GM21619 (cell line): ENCODE measurements at regions not wholly inside any gene's neighbourhood (a gene's known extent, or its start where the extent isn't known, plus 50 kb on each side); places are given as distances from the start of the nearest gene placed in this dataset.
"Not testable (repeated sequence)": the region's sequence is repeated elsewhere in the genome, so short reads cannot be mapped to it uniquely, and the experiment has no call there.

Source experiments
- ATAC-seq: cut with Tn5 transposase; IDR thresholded peaks from one replicate; pipeline ENCODE4 v1.9.1; 2021; ENCODE audit not compliant: unreplicated experiment

DNA sequence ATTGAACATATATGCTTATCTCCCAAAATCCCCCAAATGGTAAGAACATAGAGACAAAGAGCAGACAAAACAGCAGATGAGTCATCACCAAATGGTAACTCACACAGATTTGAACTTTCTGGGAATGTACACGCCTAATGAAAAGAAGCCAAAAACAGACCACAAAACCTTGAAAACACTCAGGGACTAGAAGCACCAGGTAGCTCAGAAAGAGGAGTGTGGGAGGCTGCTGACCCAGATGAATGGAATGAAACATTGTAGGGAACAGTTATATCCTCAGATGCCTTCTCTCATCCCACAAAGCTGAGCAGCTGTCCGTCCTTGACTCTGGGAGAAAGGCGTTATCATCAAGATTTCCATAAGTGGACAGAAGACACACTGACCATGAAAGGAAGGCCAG, 307.0 kb upstream of the USP25 start:
- ATAC-seq: no peak

DNA sequence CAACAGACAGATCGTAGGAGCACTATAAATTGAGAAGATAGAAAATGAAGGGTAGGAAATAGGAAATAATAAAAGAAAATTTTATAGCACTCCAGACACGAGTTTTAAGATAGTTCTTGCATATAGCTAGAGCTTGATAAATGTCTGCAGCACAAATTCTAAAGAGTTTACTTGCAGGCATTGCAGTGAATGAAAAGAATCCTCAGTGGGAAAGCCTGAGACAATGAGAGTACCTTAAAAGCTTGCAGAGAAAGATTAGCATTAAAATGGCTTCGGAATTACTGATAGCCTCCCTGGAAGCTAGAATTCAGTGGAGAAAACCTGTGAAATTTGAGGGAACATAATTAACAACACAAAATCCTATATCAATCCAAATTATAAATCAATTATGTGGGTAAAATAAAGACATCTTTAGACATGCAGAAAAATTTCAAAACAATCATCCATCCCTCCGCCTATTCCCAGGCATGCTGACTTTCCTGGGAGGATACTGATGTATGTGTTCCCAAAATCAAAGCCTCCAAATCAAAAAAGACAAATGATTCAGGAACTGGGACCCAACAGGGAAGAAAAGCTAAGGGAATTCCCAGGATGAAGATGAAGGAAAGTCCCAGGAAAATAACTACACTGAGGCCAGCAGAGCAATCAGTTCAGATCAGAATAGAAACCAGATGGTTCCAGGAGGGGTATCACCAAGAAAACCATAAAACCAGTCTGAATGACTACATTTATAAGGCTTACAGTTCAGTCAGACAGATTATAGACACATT, 305.9 kb upstream of the USP25 start:
- ATAC-seq: no peak

DNA sequence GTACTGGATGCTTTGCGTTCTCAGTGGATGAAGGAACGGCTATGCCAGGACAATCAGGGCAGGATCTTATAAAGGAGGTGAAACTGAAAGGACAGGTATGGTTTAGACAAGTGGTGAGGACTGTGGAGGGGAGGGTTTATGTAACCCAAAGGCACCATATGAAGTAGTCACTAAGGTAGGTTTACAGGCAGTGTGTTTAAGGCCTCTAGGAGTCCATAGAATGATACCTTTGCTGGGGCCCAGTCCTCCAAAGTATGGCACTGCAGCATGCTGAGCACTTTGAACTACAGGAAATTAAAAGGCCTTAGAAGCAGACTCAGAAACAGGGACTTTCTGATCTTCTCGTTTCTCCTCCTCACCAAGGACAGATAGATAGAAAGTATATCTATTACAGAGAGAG, 304.7 kb upstream of the USP25 start:
- no peak for ATAC-seq

DNA sequence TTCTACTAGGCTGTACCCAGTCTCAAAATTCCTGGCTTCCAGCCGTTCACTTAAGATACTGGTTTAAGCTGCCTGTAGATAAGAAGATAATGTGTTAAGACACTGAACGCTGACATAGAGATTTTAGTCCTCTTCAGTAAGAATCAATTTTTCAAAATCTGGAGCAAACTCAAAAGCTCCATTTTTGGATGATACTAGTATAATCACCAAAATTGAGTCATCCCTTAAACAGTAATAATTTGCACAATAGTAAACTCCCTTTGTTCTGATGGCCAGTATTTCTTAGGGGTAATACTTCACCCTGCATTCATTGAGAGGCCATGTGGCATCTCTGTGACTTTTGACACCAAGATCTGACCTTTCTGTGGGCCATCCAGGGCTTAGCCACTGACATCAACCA, 299.8 kb upstream of the USP25 start:
- ATAC-seq: no peak

DNA sequence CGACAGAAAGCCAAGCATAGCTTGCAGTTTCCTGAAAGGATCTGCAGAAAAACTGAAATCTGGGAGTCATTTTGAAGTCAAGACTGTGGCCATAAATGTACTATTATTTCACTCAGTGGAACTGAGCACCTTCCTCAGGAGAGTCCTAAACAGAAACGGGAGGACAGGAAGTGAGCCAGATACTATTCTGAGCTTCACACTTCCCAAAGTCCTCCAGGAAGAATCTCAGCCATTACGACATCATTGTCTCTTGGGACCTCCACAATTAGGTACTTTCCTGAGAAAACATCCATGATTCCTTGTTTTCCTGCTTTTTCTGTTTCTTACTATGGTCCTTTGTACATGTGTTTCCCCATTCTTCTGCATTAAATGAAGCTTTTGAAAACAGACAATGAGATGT, 299.2 kb upstream of the USP25 start:
- no peak for ATAC-seq

DNA sequence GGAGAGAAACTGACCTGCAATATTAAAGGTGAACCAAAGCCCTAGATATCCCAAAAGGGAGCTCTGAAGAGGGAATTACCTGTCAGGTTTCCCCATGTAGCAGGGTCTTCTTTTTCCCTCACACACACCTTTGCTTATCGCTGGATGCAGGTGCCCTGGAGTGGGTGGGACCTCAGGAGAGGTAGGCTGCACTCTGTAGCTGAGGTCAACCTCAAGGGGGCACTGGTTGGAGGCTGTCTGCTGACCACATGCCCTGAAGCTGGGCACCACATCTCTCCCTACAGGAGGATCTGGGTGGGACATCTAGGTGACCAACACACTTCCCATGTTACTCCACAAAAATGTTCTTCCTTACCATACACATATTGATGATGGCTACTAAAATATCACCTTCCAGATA, 298.7 kb upstream of the USP25 start:
- ATAC-seq: no peak

DNA sequence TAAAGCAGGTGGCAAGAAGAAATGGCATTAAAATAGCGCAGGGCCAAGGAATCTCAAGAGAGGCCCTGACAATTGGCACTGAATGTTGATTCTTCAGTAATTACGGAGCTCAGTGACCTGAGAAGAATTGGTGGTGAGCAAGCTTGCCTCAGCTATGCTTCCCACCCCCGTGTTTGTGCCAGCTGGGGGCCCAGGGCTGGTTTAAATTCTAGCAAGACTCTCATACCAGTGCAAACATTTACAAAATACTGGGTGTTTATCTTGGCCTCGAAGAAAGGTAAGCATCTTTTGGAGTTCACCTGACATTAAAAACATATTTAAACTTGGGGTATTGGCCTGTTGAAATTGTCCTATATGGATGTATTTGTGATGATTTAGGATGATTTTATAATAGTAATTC, 296.7 kb upstream of the USP25 start:
- ATAC-seq: no peak

DNA sequence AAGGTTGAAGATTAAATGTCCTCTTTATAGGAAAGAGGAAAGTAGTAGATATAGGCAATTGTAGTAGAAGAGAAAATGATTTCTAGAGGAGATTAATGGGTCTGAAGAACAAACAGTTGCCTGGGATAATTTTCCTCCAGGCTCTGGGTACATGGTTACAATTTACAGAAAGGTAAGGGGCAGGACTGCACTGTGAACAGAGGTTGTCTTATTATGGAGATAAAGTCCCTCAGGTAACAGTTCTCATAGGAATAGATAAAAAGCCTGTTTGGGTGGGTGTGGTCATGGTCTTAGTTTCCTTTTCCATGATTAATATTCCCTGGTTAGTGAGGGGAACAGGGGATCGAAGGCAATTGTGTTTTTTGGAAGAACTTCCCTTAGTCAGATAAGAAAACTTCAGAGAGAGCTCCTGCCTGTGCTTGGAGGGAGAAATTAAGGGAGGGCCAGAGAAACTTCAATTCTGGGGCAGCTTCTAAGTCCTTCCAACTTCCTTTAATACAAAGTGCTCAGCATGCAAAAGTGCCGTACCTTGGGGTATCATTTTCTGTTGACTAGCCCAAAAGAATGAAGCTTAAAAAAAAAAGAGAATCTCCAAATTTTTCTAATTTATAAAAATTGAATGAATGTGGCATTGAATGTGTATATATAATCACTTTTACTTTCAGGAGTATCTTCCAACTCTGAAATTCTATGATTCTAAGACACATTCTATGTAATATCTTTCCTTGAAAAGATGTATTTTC, 295.4 kb upstream of the USP25 start:
- no peak for ATAC-seq

DNA sequence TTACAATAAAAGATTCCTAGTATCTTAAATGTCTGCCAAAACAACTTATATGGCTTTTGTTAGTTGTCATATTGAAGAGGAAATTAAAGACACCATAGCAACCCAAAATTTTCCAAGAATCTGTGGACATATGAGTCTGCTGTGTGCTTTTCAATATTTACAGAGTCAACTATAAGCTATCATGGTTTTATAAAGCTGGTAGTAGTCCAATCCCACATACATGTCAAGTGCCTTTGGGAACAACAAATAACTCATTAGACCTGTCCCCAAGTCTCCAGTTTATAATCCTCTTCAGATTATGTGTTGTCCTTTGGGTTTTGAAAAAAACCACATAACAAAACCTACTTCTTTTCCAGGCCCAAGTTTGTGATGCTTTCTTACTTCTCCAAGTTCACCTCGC, 293.8 kb upstream of the USP25 start:
- ATAC-seq: no peak

DNA sequence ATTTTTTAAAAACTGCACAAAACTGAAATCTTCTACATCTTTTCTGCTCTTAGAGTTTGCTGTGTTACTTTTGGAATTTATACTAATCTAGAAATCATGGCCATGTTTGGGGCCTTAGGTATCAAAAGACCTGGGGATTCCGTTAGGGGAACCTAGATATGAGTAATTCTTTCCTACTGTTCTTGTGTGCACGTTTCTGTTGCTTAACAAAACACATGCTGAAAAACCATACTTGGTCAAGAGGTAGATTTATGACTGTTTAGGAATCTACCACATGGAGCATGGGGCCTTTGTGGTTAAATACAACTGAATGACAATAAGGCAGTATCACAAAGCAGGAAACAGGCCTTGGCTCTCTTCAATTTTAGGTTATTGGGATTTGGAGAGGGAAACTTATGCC, 291.9 kb upstream of the USP25 start:
- peak; percentile 86 for ATAC-seq

DNA sequence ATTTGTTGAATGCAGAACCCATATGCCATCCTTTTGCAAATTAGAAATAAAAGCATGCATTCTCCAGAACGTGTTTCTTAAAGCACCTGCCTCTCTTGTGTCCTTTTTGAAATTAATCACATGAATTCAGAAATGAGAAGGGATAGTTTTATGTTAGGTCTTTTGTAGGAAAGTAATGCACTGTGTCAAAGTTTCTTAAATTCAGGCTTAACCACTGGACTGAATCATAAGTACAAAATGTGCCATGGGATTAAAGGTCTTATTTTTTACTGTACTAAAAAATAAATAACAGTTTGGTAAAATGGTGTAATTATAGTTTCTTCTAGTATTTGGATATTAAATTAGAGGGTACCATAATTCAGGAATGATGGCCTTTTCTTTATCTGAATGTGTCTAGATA, 290.1 kb upstream of the USP25 start:
- no peak for ATAC-seq

DNA sequence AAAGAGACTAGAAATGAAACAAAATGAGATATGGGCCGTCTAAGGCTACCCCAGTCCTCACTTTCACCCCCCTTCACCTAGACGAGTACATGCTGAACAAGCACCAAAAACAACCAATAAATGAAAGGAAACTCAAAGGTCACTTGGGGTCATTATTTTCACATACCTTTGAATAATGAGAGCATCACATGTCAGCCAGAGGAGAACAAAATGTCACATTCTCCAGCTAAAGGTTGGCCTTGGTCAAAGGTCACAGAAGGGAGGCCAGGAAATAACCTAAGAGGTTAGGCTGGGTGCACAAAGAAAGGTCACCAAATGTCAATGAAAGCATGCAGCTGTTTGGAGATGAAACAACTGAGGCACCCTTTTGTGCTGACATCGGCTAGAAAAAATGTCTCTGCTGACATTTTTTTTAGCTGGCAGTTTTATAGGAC, 288.7 kb upstream of the USP25 start:
- no peak for ATAC-seq

DNA sequence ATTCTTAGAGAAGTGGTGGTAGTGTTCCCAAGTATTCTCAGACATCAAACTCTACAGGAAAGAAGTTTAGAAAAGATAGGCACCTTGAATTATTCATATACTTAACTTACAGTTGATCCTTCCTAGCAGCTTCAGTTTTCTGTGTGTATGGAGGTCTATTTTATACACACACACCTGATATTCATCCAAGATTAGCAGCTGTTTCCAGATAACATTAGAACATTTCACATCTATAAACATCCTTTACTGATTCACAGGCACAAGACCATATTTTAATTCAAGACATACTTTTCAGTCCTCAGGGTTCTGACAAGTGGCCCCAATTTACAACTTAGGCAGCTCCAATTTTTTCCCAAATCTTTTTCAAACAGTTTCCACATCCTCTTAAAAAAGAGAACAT, 287.8 kb upstream of the USP25 start:
- no peak for ATAC-seq

DNA sequence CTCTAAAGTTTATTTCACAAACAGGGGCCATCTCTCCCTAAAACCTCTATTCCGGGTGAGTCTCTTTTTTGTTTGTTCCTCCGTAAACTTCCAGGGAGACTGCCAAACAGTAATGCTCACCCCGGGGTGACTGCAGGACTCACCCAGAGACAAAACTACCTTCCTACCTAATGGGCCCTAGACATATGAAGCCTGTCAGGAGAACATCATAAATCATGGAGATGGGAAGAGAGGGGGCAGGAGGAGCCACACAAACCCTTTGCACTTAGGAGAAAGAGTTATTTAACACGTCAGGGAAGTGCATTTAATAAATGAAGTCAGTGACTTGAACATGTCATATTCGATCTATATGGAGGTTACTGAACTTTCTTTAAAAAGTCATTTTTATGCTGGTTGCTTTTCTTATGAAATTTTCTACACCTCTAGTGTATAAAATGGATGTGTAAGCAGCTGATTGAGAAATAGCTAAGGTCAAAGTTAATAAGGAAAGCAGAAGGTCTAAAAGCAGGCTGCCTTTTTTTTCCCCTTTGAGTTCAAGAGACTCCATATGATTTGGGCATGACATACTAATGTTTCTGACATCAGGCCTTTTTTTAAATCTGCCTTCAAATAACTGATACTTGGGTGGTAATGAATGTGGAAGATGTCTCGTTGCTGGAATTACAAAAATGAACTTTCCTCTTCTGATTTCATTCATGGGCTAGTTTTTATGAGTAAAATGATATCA, 286.9 kb upstream of the USP25 start:
- ATAC-seq: no peak

DNA sequence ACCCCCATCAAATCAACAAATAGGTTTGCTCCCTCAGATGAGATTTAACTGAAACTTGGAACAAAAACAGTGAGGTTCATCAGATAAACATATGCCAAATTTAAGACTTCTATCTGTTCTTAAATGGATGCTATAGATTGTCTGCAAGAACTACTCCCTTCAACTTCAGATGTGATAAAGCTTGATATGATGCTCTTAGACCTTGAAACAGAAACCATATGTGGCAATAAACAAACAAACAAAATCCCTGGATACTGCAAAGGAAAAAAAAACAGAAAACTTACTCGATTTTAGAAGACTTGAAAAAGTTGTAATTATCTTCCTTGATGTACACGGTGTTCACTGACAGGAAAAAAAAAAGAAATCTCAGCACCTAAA, 286.1 kb upstream of the USP25 start:
- no peak for ATAC-seq

DNA sequence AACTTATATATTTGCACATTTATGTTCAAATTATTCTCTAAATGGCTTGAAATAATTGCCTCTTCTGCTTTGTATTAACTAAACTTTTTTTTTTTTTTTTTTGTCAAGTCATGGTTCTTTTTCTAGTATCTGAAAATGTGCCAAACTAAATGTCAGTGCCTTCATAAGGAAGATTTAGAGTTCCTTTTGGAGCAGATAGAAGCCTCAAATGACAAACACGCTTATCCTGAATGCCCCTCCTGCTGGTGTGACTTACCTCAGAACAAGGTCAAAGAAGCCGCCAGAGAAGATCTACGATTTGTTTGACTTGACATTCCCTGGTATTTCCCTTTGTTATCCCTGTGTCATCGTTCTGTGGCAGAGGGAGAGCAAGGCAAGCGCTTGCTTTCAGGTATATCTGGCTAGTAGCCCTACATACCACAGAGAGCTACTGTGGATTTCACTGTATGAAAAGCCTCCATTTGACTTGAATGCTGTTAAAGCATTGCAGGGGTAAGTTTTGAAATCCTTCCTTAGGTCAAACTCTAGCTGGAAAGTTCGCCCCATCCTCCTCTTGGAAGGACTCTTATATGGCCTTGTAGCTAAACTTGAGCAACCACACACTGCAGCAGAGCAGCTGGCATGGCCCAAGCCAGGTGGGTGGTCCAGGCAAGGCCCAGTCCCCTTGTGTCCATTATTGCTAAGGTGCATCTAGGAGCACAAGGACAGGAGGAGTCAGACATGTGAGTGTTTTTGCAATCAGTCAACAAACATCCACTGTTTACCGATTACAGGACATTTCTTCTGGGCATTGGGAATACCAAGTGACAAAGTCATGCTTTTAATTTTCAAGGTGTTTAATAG, 285.4 kb upstream of the USP25 start:
- ATAC-seq: no peak

DNA sequence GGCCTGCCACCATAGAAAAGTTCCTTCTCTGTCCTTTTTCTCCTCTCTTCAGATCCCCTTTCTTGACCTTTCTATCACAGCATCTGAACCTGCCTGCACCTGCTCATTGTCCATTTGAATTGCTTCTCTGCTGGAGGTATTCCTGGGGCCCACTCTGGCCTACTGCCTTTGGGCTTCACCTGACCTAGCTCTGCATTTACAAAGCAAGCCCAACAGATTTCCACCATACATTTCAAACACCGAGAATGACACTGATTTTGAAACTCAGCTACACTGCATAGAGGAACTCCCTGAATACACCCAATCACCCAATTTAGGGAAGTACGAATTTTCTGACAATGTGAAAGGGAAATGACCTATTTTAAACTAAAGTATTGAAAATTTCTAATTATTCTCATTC, 284.5 kb upstream of the USP25 start:
- ATAC-seq: peak; percentile 84

DNA sequence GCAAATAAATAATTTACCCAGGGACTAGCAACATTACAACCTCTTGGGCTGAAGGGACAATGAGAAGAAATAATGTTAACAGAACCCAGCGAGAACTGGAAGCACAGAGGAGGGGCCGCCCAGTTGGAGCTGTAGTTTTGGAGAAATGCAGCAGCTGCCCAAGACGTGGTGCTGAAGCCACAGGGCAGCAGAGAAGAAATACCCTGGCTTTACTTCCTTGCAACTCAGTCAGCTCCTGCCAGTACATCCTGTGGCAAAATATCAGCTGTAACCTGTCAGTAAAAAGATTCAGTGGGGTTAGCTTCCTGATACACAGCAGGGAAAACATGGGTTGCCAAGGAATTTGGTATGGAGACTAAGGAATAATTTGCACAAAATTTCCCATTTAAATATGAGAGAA, 283.6 kb upstream of the USP25 start:
- no peak for ATAC-seq

DNA sequence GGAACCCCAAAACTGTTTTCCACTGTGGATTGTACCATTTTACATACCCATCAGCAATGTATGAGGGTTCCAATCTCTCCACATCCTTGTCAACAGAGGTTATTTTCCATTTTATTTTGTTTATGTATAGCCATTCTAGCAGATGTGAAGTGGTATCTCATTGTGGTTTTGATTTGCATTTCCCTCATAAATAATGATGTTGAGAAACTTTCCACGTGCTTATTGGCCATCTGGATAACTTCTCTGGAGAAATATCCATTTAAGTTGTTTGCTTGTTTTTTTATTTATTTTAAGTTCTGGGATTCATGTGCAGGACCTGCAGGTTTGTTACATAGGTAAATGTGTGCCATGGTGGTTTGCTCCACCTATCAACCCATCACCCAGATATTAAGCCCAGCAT, 280.2 kb upstream of the USP25 start:
- no peak for ATAC-seq

DNA sequence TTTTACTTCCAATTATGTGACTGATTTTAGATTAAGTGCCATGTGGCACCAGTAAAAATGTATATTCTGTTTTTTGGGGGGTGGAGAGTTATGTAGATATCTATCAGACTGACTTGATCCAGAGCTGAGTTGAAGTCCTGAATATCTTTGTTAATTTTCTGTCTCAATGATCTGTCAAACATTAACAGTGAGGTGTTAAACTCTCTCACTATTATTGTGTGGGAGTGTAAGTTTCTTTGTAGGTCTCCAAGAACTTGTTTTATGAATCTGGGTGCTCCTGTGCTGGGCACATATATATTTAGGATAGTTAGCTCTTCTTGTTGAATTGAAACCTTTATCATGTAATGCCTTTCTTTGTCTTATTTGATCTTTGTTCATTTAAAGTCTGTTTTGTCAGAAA, 276.5 kb upstream of the USP25 start:
- no peak for ATAC-seq

DNA sequence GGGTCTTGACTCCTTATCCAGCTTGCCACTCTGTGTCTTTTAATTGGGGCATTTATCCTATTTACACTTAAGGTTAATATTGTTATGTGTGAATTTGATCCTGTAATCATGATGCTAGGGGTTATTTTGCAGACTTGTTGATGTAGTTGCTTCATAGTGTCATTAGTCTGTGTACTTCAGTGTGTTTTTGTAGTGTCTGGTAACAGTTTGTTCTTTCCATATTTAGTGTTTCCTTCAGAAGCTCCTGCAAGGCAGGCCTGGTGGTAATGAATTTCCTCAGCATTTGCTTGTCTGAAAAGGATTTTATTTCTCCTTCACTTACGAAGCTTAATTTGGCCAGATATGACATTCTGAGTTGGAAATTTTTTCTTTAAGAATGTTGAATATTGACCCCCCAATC, 276.0 kb upstream of the USP25 start:
- ATAC-seq: not testable (repeated sequence)
